GM12878 (cell line): ENCODE measurements at regions not wholly inside any gene's neighbourhood (a gene's known extent, or its start where the extent isn't known, plus 50 kb on each side); places are given as distances from the start of the nearest gene placed in this dataset.

Source experiments
- ATAC-seq: fragments of 200-7000 bp; cut with Tn5 transposase; 3 replicates; pipeline ENCODE4 v1.9.1; 2020; ENCODE audit warnings: mild to moderate bottlenecking, moderate library complexity
- BruUV-seq: library from RNA; stranded (reverse); fragments of 400-500 nt; replicated peaks from 2 replicates; lab custom pipeline; 2021; lab: Mats Ljungman, UMichigan
- CTCF ChIA-PET: fragments of 300-600 bp; sonication (Branson Sonifier 250); formaldehyde crosslinking; extraction: SDS; loops from one replicate; lab custom pipeline; 2021; ENCODE audit warnings: inconsistent platforms; lab: Yijun Ruan, JAX
- POLR2A ChIA-PET: fragments of 350-600 bp; formaldehyde crosslinking; extraction: SDS; loops from one replicate; lab custom pipeline; 2021; ENCODE audit warnings: inconsistent platforms; lab: Charles Lee
- RAD21 ChIA-PET: fragments of 300-600 bp; sonication (Branson Sonifier 250); formaldehyde crosslinking; loops from one replicate; lab custom pipeline; 2023; ENCODE audit warnings: antibody characterized with exemption; ENCODE audit not compliant: unreplicated experiment; lab: Charles Lee
- SMC1A ChIA-PET: fragments of 300-600 bp; sonication (Branson Sonifier 250); formaldehyde crosslinking; loops from one replicate; lab custom pipeline; 2023; ENCODE audit not compliant: unreplicated experiment, uncharacterized antibody; lab: Charles Lee
- DNase-seq: peaks from one replicate; pipeline ENCODE4 v3.0.0-alpha.2; 2011; ENCODE audit warnings: low read depth, low spot score
- FAIRE-seq: peaks from 3 replicates; lab custom pipeline; 2011; peaks lifted over from hg19 to GRCh38; lab: Jason Lieb, UNC
- H2AFZ ChIP-seq: 2 replicates; pipeline ENCODE4 v1.6.0; 2011; ENCODE audit warnings: low read depth, low read length, control low read depth; ENCODE audit not compliant: control insufficient read depth
- H3K27ac ChIP-seq: 2 replicates; pipeline ENCODE4 v1.5.1; 2011; ENCODE audit warnings: control low read depth; ENCODE audit not compliant: control insufficient read depth, insufficient read depth
- H3K27me3 ChIP-seq, 2 experiments: replicated peaks in 1 of 2; 2 replicates each; pipeline versions ENCODE4 v1.6.0 to v1.6.1; 2011; ENCODE audit warnings: low read length in 1 of 2; ENCODE audit not compliant: control insufficient read depth in 2 of 2, insufficient read depth in 2 of 2
- H3K36me3 ChIP-seq, 2 experiments: 2 replicates each; pipeline ENCODE4 v1.5.1; 2011; ENCODE audit warnings: low read length in 1 of 2; ENCODE audit not compliant: control insufficient read depth in 2 of 2, insufficient read depth in 2 of 2
- H3K4me1 ChIP-seq: 2 replicates; pipeline ENCODE4 v1.6.1; 2011; ENCODE audit warnings: mild to moderate bottlenecking, low read length, moderate library complexity, mixed read lengths; ENCODE audit not compliant: control insufficient read depth, insufficient read depth
- H3K4me2 ChIP-seq: 2 replicates; pipeline ENCODE4 v1.6.0; 2011; ENCODE audit warnings: control low read depth; ENCODE audit not compliant: control insufficient read depth, insufficient read depth
- H3K4me3 ChIP-seq: fragments of 200-600 bp; sonication (generic); 2 replicates; pipeline ENCODE4 v1.5.1; 2016
- H3K79me2 ChIP-seq: 2 replicates; pipeline ENCODE4 v1.6.0; 2011; ENCODE audit warnings: low read length; ENCODE audit not compliant: control insufficient read depth, insufficient read depth
- H3K9ac ChIP-seq: 2 replicates; pipeline ENCODE4 v1.8.0; 2011; ENCODE audit warnings: low read length, control low read depth, mixed read lengths; ENCODE audit not compliant: control insufficient read depth, insufficient read depth
- H3K9me3 ChIP-seq: replicated peaks from 3 replicates; pipeline ENCODE4 v1.5.1; 2011; ENCODE audit warnings: mild to moderate bottlenecking, low read length; ENCODE audit not compliant: control insufficient read depth, insufficient read depth
- H4K20me1 ChIP-seq: 2 replicates; pipeline ENCODE4 v1.6.0; 2011; ENCODE audit not compliant: control insufficient read depth, insufficient read depth
- ASH2L ChIP-seq: fragments of 300-600, 200-600 bp; sonication (generic); IDR thresholded peaks from 2 replicates; pipeline ENCODE4 v1.6.1; 2017; ENCODE audit warnings: low read depth, mild to moderate bottlenecking, borderline replicate concordance
- NFXL1 ChIP-seq: fragments of 450-650 bp; IDR thresholded peaks from 2 replicates; pipeline ENCODE4 v1.6.1; 2017; ENCODE audit warnings: antibody characterized with exemption, mild to moderate bottlenecking, borderline replicate concordance
- NRF1 ChIP-seq: conservative IDR thresholded peaks from 2 replicates; pipeline ENCODE4 v1.6.1; 2011; ENCODE audit warnings: mild to moderate bottlenecking, low read depth, low read length, improper control_type of control experiment
- RB1 ChIP-seq: fragments of 450-650 bp; formaldehyde crosslinking; IDR thresholded peaks from 2 replicates; pipeline ENCODE4 v1.6.1; 2017; ENCODE audit warnings: mild to moderate bottlenecking, borderline replicate concordance
- SPI1 ChIP-seq: IDR thresholded peaks from 2 replicates; pipeline ENCODE4 v1.6.1; 2011; ENCODE audit warnings: low read depth, mild to moderate bottlenecking, low read length, moderate library complexity, borderline replicate concordance; ENCODE audit not compliant: insufficient read depth
- ZBED1 ChIP-seq: IDR thresholded peaks from 2 replicates; pipeline ENCODE4 v1.6.1; 2016; ENCODE audit warnings: borderline replicate concordance
- WGBS: methylation state at CpG from one replicate; pipeline ENCODE4 v1.1.6; 2016; ENCODE audit warnings: low lambda C conversion rate; ENCODE audit not compliant: insufficient replicate concordance, insufficient coverage; ENCODE audit errors: missing lambda C conversion rate; 5-methylcytosine and 5-hydroxymethylcytosine counted together
- in situ Hi-C: fragments of 300-500 bp; cut with MboI; formaldehyde crosslinking; loops from 9 replicates; pipeline ENCODE4 v1.14.3; 2018; ENCODE audit warnings: mixed read lengths
- intact Hi-C: fragments of 100-400 bp; cut with micrococcal nuclease; formaldehyde crosslinking; loops from one replicate; pipeline ENCODE4 v1.14.2; 2022; ENCODE audit not compliant: unreplicated experiment
- TF ChIP-seq, protein P1 (sequence below): fragments of 450-650 bp; formaldehyde crosslinking; IDR thresholded peaks from 2 replicates; pipeline ENCODE4 v1.4.0; 2020; ENCODE audit warnings: mild to moderate bottlenecking, moderate library complexity
- TF ChIP-seq, protein P2 (sequence below): fragments of 450-650 bp; IDR thresholded peaks from 2 replicates; pipeline ENCODE4 v1.6.1; 2017; ENCODE audit warnings: mild to moderate bottlenecking, moderate library complexity
- TF ChIP-seq, protein P3 (sequence below): IDR thresholded peaks from 2 replicates; pipeline ENCODE4 v1.6.1; 2011; ENCODE audit warnings: borderline replicate concordance, low read depth, mild to moderate bottlenecking, moderate library complexity, mixed read lengths, low read length; ENCODE audit not compliant: insufficient read depth; ENCODE audit errors: extremely low read length

DNA sequence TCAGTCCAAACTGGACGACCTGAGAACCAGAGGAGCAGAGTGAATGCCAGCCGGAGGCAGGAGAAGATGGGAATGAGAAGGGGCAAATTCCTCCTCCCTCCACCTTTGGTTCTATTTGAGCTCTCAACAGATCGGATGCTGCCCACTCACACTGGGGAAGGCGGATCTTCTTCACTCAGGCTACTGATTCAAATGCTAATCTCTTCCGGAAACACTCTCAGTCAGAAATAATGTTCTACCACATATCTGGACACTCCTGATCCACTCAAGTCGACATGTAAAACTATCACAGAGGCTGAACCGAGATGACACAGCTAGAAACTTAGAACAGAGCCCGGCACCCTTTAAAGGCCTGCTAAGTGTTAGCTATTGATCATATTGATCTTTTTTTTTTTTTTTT is 57.4 kb upstream of the GRIN2A start (continued):
- TF ChIP-seq, protein P1, sequence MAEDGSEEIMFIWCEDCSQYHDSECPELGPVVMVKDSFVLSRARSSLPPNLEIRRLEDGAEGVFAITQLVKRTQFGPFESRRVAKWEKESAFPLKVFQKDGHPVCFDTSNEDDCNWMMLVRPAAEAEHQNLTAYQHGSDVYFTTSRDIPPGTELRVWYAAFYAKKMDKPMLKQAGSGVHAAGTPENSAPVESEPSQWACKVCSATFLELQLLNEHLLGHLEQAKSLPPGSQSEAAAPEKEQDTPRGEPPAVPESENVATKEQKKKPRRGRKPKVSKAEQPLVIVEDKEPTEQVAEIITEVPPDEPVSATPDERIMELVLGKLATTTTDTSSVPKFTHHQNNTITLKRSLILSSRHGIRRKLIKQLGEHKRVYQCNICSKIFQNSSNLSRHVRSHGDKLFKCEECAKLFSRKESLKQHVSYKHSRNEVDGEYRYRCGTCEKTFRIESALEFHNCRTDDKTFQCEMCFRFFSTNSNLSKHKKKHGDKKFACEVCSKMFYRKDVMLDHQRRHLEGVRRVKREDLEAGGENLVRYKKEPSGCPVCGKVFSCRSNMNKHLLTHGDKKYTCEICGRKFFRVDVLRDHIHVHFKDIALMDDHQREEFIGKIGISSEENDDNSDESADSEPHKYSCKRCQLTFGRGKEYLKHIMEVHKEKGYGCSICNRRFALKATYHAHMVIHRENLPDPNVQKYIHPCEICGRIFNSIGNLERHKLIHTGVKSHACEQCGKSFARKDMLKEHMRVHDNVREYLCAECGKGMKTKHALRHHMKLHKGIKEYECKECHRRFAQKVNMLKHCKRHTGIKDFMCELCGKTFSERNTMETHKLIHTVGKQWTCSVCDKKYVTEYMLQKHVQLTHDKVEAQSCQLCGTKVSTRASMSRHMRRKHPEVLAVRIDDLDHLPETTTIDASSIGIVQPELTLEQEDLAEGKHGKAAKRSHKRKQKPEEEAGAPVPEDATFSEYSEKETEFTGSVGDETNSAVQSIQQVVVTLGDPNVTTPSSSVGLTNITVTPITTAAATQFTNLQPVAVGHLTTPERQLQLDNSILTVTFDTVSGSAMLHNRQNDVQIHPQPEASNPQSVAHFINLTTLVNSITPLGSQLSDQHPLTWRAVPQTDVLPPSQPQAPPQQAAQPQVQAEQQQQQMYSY (CRISPR knock-in tag) = no peak
- TF ChIP-seq, protein P2, sequence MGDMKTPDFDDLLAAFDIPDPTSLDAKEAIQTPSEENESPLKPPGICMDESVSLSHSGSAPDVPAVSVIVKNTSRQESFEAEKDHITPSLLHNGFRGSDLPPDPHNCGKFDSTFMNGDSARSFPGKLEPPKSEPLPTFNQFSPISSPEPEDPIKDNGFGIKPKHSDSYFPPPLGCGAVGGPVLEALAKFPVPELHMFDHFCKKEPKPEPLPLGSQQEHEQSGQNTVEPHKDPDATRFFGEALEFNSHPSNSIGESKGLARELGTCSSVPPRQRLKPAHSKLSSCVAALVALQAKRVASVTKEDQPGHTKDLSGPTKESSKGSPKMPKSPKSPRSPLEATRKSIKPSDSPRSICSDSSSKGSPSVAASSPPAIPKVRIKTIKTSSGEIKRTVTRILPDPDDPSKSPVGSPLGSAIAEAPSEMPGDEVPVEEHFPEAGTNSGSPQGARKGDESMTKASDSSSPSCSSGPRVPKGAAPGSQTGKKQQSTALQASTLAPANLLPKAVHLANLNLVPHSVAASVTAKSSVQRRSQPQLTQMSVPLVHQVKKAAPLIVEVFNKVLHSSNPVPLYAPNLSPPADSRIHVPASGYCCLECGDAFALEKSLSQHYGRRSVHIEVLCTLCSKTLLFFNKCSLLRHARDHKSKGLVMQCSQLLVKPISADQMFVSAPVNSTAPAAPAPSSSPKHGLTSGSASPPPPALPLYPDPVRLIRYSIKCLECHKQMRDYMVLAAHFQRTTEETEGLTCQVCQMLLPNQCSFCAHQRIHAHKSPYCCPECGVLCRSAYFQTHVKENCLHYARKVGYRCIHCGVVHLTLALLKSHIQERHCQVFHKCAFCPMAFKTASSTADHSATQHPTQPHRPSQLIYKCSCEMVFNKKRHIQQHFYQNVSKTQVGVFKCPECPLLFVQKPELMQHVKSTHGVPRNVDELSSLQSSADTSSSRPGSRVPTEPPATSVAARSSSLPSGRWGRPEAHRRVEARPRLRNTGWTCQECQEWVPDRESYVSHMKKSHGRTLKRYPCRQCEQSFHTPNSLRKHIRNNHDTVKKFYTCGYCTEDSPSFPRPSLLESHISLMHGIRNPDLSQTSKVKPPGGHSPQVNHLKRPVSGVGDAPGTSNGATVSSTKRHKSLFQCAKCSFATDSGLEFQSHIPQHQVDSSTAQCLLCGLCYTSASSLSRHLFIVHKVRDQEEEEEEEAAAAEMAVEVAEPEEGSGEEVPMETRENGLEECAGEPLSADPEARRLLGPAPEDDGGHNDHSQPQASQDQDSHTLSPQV = no peak

DNA sequence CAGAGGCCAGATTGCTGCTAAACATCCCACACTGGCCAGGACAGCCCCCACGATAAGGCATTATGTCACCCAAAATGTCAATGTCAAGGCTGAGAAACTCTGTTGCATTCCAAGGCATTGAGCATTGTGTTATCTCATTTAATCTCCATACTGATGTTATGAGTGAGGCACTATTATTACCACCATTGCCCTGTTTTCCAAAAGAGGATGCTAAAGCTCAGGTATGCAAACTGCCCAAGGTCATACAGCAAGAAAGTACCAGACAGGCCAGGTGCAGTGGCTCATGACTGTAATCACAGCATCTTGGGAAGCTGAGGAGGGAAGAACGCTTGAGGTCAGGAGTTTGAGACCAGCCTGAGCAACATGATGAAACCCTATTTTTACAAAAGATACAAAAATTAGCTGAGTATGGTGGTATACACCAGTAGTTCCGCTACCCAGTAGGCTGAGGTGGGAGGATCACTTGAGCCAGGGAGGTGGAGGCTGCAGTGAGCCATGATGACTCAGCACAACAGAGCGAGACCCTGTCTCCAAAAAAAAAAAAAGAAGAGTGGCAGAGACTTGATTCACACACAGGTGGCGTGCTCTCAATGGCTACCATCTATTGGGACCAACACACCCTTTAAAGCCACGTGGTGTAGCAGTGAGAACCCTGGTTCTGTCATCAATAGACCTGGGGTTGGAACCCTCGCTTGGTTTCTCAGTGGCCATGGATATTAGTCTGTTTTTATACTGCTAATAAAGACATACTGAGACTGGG is 58.8 kb upstream of the GRIN2A start:
- in situ Hi-C loops = no loop called here
- WGBS = 43% methylated on average over 7 of the region's 7 CpGs
- CTCF ChIA-PET = interaction anchor here (1.1 kb wide), 1 partner anchor 260 kb away, joined by 4 read pairs; no protein-coding TSS in a partner anchor
- DNase-seq = no peak
- Histone ChIP-seq H4K20me1 (no peaks in the 10 kb centered on the region), H3K27me3 (no peaks in the 10 kb centered on the region), H3K4me3 (no peak overlapping the region), H3K4me2 (no peak overlapping the region), H2AFZ (no peak overlapping the region), H3K4me1 (peaks cover 5% of the 10 kb centered on the region; the same call in 1 of the 2 replicates), H3K36me3 (no peaks in the 10 kb centered on the region), H3K9ac (no peak overlapping the region), H3K27ac (no peak overlapping the region), H3K9me3 (no peaks in the 10 kb centered on the region), H3K79me2 (no peaks in the 10 kb centered on the region)
- no peak for ATAC-seq
- SMC1A ChIA-PET = interaction anchor here (1.1 to 1.6 kb wide), 2 partner anchors 12 to 16 kb away, joined by 3 to 4 read pairs; no protein-coding TSS in a partner anchor
- POLR2A ChIA-PET = no interaction called here
- RAD21 ChIA-PET = no interaction called here
- no peak for TF ChIP-seq NFXL1
- TF ChIP-seq, protein P3, sequence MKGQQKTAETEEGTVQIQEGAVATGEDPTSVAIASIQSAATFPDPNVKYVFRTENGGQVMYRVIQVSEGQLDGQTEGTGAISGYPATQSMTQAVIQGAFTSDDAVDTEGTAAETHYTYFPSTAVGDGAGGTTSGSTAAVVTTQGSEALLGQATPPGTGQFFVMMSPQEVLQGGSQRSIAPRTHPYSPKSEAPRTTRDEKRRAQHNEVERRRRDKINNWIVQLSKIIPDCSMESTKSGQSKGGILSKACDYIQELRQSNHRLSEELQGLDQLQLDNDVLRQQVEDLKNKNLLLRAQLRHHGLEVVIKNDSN = no peak
- no peak for TF ChIP-seq RB1
- TF ChIP-seq NRF1 = no peak
- no peak for TF ChIP-seq SPI1
- TF ChIP-seq ZBED1 = no peak
- TF ChIP-seq ASH2L = no peak
- intact Hi-C loops = no loop called here
- no TSS peak for BruUV-seq
- FAIRE-seq = no peak
